GM18868 (cell line): ENCODE measurements at regions not wholly inside any gene's neighbourhood (a gene's known extent, or its start where the extent isn't known, plus 50 kb on each side); places are given as distances from the start of the nearest gene placed in this dataset.
"Not testable (repeated sequence)": the region's sequence is repeated elsewhere in the genome, so short reads cannot be mapped to it uniquely, and the experiment has no call there.

Experiments used
- ATAC-seq: cut with Tn5 transposase; IDR thresholded peaks from one replicate; pipeline ENCODE4 v1.9.1; 2021; ENCODE audit warnings: mild to moderate bottlenecking, moderate library complexity; ENCODE audit not compliant: unreplicated experiment

DNA sequence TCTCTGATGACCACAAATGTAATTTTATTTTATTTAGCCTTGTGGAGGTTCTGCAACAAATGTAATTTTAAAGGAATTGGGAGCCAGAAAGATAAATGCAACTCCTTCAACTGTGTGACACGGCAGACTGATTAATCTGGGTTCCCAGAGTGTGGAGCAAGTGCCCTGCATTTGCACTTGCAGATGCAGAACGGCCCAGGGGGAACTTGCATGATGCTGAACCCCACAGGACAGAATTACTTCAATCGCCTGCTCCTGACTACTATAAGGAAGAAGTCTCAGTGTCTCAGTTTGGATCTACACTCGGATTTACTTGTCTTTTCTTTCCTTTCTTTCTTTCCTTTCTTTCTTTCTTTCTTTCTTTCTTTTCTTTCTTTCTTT lies 107.2 kb upstream of the ACBD5 start:
- not testable (repeated sequence) for ATAC-seq

DNA sequence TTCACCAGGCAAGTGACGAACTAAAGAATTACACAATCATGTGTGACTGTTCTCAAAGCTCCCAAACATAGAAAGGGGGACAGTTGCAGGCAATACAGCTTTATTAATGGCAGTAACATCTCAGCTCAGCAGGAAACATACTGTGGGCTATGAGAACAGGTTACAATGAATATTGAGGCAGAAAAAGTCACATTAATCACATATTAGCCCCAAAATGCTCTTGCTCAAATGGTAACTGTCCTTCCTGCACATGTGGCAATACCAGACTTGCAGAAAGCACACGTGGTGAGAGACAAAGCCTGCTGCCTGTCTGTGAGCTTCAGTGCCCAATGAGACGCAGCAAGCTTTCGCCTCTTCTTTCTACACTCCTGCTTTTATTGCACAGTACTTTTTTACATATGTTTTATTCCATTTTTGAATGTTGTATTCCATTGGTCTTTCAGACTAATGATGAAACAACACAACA lies 104.9 kb upstream of the ACBD5 start:
- peak; percentile 73 for ATAC-seq

DNA sequence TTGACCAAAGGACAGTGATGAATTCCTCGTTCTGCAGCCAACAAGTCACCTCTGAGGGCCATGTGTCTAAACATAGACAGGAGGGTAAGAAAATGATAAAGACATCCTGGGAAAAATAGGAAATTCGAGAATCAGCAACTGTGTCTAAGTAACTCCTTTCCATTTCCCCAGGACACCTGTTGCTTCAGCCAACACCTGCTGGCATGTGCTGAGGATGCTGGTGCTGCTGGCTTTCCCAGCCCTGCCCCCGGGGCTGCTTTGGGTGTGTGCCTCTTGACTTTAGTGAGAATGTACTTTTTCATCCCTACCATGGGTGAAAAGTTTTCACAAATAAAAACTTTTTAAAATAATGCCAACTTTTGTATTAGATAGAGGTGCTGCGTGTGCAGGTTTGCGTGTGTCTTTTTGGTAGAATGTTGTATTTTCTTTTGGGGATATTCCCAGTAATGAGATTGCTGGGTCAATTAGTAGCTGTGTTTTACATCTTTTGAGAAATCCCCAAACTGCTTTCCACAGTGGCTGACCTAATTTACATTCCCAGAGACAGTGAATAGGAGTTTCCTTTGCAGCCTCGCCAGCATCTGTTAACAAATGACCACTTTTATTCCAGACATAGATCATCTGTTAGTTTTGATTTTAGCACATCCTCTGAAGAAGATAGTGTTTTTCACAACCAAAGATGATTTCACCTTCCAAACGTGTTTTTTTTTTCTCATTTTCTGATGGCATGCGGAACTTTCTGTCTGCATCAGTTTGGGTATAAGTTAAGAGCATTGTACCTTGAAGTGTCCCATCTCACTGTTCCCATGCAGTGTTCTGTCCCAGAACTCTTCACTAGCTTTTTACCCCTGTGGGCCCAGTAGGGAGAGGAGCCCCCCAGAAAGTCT lies 104.2 kb upstream of the ACBD5 start:
- ATAC-seq, result peak; percentile 43

DNA sequence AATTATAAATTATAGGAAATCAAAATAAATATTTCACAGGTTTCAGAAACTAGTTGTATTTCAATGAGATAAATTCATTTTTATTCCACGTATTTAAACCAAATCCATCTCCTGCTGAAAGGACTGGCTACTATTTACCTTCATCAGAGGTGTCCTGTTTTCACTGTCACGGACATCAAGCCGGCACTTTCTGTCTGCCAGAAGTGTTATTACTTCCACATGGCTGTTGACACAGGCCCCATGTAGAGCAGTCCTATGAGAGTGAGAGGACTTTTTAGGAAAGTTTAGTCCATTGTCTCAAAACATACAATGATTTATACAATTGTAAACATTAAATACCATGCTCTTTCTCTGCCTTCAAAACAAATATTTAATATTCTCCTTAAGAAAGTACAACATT lies 100.4 kb upstream of the ACBD5 start:
- ATAC-seq, result no peak

DNA sequence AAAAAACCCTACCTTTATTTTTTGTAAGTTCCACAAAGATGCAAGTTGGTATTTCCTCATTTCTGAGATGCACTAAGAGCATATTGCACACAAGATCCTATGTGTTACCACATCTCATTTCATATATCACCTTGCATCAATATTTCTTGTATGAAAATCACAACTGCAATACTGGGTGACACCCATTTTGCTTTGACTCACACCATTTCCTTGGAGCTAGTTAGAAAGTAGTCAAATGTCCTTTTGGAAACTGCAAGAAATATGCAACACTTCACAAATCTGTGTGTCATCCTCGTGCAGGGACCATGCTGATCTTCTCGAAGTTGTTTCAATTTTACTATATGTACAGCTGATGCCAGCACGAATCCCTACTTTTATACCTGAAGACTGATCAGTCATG lies 94.6 kb upstream of the ACBD5 start:
- ATAC-seq, result not testable (repeated sequence)

DNA sequence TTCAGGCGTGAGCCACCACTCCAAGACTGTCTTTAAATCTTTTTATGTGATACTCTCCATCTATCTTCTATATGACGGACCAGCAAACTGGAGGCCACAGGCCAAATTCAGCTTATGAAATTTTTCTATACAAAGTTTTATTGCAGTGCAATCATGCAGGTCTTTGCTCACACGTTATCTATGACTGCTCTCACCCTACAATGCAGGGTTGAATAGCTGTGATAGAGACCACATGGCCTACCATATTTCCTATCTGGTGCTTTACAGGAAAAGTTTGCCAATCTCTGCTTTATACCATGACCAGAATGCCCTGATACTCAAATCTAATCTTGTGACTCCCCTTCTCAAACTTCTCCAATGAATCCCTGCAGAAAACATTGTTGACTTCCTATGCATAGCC lies 89.5 kb upstream of the ACBD5 start:
- ATAC-seq, result no peak

DNA sequence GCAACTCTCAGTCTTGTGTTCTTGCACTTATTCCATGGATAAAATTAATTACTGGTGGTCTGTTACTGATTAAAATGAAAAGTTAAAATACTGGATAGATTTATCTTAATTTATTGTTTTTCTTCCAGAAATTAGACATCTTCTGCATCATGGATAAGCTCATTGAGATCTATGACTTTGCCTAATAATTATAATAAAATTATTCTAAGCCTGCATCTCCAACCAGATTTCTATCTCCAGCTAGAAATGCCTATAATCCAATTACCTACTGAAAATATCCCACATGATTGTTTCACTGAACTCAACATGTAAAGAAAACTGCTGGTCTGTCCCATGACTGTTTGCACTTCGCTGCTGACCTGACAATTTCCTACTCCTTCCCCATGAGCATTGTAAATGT lies 88.3 kb upstream of the ACBD5 start:
- ATAC-seq, result no peak

DNA sequence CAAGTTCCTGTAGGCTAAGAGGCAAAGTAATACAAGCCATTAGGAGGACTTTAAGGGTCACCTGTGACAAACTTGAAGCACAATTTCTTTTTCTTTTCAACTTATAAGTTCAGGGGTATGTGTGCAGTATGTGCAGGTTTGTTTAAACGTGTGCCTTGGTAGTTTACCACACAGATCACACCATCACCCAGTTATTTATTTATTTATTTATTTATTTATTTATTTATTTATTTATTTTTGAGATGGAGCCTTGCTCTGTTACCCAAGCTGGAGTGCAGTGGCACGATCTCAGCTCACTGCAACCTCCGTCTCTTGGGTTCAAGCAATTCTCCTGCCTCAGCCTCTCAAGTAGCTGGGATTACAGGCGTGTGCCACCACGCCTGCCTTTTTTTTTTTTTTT lies 86.2 kb upstream of the ACBD5 start:
- ATAC-seq, result not testable (repeated sequence)

DNA sequence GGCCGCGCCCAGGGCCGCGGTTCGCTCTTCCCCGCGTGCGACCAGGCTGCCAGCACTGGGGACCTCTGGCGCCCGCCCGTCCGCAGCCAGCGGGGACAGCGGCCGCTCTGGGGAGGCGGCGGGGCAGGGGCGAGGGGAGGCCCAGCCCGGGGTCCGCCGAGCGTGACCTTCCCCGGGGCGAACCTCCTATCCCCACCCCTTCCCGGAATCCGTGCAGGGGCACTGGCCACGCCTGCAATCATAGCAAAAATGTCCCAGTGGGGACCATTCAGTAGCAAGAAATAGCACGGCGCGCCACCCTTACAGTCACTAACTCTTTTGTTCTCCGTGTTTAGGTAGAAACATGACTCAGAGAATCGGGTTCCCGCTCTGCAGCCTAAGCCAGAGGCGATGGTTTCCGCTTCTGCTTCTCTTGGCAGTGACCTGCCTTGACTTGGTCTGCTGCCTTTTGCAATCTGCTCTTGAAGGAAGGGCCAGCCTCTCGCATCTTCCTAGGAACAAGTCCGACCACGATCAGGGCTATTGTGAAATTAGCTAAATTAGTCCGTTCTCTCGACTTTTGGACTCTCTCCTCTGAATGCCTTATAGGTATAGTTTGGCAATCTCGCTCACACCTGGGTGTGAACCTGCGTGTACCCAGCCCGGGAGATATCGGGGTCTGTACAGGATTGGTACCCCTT lies 79.3 kb upstream of the ACBD5 start:
- peak; percentile 90 for ATAC-seq

DNA sequence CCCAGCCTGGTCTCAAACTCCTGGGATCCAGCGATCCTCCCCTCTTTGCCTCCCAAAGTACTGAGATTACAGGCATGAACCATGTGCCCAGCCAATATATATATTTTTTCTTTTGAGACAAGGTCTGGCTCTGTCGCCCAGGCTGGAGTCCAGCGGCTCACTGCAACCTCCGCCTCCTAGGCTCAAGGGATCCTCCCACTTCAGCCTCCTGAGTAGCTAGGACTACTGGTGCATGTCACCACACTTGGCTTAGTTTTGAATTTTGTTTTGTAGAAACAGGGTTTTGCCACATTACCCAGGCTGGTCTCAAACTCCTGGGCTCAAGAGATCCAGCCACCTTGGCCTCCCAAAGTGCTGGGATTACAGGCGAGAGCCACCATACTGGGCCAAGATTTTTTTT lies 78.5 kb upstream of the ACBD5 start:
- peak; percentile 23 for ATAC-seq

DNA sequence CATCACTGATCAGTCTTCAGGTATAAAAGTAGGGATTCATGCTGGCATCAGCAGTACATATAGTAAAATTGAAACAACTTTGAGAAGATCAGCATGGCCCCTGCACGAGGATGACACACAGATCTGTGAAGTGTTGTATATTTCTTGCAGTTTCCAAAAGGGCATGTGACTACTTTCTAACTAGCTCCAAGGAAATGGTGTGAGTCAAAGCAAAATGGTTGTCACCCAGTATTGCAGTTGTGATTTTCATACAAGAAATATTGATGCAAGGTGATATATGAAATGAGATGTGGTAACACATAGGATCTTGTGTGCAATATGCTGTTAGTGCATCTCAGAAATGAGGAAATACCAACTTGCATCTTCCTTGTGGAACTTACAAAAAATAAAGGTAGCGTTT lies 74.5 kb upstream of the ACBD5 start:
- ATAC-seq, result not testable (repeated sequence)

DNA sequence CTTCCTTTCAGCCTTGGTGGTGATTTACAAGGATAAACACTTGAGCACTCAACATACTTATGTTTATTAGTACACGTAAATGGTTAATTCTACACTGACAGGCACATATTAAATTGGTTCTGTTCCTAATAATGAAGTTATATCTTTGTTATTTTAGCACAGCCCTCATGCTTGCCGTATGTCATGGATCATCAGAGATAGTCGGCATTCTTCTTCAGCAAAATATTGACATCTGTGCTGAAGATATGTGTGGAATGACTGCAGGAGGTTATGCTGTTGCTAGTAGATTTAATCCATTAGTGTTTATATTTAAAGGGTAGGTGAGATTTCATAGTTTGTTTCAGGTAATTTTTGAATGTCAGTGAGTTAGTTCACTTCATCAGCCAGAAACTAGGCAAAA lies 73.0 kb upstream of the ACBD5 start:
- not testable (repeated sequence) for ATAC-seq

DNA sequence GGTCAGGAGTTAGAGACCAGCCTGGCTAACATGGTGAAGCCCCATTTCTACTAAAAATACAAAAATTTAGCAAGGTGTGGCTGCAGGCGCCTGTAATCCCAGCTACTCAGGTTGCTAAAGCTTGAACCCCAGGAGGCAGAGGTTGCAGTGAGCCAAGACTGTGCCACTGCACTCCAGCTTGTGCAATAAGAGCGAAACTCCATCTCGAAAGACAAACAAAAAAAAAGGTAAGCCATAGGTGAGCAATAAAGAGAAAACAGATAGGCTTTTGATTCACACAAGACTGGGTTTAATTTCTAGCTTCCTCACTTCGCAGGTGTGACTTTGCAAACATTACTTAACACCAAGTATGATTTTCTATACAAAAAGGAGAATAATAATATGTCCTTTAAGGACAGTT lies 72.3 kb upstream of the ACBD5 start:
- ATAC-seq, result no peak

DNA sequence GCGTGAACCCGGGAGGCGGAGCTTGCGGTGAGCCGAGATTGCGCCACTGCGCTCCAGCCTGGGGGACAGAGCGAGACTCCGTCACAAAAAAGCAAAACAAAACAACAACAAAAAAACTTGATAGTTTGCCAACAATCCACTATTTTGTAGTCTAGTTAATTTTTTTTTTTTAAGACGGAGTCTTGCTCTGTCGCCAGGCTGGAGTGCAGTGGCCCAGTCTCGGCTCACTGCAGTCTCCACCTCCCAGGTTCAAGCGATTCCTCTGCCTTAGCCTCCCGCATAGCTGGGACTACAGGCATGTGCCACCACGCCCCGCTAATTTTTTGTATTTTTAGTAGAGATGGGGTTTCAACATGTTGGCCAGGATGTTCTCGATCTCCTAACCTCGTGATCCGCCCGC lies 71.2 kb upstream of the ACBD5 start:
- ATAC-seq, result not testable (repeated sequence)

DNA sequence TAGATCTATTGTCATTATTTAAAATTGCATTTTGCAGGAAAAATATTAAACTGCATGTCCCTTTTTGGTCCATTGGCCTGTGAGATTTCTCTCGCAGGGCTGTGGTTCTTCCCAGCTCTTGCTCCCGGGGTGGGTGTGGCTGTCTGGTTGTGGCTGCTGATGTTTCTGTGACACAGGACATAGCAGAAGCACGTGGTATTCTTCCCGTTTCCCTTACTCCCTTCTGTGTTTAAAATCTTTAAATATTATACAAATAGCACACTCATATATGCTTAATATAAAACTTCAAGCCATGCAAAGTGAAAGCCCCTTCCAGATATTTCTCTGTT lies 57.9 kb upstream of the ACBD5 start:
- ATAC-seq, result not testable (repeated sequence)

DNA sequence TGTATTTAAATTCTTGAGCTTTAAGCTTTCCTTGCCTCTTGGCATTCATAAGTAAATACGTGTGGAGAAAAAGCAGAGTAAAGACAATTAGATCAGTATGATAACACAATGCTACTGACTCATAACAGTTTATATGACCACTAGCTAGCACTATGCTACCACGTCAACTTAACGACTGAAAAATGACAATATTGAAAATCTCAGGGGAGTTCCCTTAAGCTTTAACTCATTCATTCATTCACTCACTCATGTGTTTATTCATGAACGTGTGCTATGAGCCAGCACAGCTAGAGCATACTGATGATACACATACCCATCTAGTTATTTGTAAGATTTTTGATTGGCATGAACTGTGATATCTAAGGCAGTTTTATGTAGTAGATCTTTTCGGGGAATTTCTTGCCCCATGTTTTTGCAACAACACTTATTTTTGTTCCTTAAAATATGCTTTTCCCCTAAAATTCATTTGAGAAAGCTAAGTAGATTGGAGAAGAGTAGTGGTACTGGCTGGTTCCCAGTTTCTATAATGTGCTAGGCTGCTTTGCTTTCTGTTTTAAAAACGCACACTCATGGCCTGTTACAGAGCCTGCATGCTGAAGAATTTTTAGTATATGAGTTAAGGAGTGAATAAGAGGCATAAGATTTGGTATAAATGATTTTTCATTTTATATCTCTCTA lies 57.4 kb upstream of the ACBD5 start:
- ATAC-seq, result no peak

DNA sequence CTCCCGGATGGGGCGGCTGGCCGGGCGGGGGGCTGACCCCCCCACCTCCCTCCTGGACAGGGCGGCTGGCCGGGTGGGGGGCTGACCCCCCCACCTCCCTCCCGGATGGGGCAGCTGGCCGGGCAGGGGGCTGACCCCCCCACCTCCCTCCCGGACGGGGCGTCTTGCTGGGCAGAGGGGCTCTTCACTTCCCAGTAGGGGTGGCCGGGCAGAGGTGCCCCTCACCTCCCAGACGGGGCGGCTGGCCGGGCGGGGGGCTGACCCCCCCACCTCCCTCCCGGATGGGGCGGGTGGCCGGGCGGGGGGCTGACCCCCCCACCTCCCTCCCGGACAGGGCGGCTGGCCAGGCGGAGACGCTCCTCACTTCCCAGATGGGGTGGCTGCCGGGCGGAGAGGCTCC lies 55.7 kb upstream of the ACBD5 start:
- ATAC-seq, result not testable (repeated sequence)

DNA sequence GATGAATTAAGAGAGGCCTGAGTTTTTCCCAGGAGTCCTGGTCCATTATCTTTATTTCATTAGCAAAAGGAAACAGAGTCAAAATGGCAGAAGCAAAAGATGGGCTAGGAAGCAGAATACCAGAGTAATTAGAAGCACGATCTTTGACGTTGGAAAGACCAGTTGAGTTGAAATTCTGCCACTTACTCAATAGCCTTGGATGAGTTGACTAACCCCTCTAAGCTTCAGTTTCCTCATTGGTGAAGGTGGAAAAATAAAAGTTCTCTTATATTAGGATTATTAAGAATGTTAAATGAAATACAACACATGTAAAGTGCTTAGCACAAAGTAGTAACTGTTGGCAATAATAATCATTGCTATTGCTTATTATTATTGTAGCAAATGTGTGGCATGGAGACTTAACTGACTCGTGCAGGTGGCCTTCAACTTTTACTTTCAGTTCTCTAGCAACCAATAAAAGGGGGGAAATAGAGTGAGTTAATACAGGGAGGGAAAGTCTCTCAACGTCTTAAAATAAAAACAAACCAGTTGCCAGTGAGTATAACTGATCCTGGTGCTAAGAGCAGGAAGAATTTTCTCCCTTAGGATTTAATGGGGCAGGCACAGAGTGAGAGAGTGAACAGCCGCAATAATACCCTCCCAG lies 50.8 kb upstream of the ACBD5 start:
- peak; percentile 90 for ATAC-seq
